GM21619 (cell line): ENCODE measurements at regions not wholly inside any gene's neighbourhood (a gene's known extent, or its start where the extent isn't known, plus 50 kb on each side); places are given as distances from the start of the nearest gene placed in this dataset.
"Not testable (repeated sequence)": the region's sequence is repeated elsewhere in the genome, so short reads cannot be mapped to it uniquely, and the experiment has no call there.

ENCODE experiments used
- ATAC-seq: cut with Tn5 transposase; IDR thresholded peaks from one replicate; pipeline ENCODE4 v1.9.1; 2021; ENCODE audit not compliant: unreplicated experiment

DNA sequence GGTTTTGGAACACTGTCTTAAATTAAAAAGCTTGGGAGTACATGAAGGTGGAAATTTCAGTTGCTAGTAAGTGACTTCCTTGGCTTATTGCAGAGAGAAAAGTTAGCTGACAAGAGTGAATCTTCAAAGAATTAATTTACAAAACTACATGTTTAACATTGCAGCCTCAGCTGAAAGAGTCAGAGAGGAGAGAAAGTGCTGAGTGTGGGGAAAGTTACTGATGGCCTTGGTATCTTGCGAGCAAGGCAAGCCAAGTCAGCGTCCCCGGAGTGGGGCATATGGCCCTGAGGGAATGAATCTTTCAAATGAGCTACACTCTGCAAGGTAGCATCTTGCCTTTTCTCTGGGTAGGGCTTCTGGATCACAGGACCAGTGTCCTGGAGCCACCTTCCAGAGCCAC, 131.3 kb downstream of the LPIN1 start:
- ATAC-seq, result no peak

DNA sequence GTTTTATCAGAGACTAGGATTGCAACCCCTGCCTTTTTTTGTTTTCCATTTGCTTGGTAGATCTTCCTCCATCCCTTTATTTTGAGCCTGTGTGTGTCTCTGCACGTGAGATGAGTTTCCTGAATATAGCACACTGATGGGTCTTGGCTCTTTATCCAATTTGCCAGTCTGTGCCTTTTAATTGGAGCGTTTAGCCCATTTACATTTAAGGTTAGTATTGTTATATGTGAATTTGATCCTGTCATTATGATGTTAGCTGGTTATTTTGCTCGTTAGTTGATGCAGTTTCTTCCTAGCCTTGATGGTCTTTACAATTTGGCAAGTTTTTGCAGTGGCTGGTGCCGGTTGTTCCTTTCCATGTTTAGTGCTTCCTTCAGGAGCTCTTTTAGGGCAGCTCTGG, 138.8 kb downstream of the LPIN1 start:
- ATAC-seq, result not testable (repeated sequence)

DNA sequence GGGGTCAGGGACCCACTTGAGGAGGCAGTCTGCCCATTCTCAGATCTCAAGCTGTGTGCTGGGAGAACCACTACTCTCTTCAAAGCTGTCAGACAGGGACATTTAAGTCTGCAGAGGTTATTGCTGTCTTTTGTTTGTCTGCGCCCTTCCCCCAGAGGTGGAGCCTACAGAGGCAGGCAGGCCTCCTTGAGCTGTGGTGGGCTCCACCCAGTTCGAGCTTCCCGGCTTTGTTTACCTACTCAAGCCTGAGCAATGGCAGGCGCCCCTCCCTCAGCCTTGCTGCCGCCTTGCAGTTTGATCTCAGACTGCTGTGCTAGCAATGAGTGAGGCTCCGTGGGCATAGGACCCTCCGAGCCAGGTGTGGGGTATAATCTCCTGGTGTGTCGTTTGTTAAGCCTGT, 140.5 kb downstream of the LPIN1 start:
- not testable (repeated sequence) for ATAC-seq

DNA sequence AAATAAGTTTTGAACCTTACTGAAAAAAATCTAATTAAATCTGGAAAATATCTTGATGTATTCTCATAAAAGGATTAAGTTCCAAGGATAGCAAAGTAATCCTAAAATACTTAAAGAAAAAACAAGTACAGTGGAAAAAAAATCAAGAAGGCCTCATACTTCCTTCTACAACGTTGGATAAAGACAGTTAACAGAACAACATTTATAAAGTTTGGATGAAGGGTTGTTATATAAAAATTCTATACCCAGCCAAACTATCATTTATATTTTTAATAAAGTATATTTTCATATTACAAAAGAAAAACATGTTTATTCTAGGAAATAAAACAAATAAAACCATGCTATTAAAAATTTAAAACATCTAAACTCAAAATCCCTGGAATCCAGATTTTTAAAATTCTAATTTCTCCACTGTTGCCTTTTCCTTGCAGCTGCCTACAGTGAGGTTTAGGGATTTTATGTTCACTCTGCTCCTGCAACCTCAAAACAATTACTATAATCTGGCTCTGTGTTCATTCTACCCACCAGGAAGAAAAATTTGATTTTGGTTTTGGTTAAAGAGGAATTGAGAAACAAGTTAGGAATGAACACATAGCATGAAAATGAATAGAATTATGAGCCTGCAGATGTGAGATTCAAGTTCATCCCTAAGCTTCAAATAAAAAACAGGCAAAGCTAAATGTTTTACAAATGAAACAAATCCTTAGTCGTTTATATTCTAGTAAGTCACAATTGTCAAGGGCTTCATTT, 142.8 kb downstream of the LPIN1 start:
- no peak for ATAC-seq

DNA sequence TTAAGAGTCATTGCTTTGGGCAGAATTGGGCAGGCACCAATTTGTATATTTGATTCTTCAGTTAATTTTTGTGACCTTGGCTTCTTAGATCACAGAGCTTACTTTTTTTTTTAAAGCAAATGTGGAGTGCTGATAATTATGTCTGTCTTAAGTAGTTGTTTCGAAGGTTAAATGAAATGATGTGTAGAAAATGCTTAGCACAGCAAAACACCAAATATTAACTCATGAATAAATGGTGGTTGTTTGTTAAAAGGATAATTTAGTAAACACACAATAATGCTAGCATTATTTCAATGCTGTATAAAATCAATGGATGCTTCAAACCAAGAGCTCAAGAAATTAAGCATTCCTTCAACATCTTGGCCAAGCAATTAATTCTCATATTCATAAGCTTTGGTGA, 143.4 kb downstream of the LPIN1 start:
- ATAC-seq, result no peak

DNA sequence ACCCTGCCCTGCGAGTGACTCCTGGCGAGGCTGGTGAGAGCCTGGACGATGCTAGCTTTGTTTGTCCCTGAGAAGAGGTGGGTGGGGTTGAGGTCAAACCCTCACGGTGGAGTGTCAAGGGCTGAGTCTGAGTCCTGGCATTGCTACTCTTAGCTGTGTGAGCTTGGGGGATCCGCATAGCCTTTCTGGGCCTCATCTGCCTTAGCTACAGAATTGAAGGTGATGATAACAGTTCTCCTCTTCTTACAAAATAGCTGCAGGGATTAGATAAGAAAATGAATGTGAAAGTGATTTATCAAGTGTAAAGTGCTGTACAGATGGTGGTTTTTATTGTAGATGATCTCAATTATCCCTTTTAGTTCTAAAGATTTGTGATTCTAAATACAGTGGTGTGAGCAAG, 144.6 kb downstream of the LPIN1 start:
- ATAC-seq, result no peak

DNA sequence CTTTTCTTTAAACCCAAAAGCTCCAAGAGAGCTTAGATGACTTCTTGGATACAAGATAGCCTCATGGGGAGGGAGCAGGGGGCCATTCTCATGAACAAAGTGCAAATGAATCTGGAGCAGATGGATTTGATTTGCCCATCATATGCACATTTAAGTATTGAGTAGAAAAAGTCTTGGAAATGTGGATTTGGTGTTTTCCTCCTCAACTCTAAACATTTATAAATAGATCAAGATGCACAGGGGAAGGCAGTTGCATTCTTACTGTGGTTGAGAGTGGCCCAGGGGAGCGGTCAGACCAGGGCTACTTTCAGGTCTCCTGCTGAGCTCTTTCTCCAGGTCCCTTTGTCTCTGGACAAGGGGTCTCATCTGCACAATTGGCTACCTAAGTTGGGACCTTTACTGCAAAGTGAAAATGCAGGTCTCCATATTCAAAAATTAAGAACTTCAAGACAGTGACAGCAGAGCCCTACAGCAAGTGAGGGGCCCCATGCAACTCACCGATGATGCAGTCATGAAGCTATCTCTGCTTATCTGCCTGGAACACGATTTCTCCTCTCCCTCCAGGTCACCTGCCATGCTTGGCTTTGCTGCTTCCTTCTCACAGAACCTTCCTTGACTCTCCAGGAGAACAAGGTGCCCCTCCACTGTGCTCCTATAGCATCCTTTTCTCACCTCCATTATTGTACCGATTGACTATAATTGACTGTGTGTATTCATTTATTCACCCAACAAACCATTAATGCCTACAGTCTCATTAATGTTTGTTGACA, 145.4 kb downstream of the LPIN1 start:
- no peak for ATAC-seq

DNA sequence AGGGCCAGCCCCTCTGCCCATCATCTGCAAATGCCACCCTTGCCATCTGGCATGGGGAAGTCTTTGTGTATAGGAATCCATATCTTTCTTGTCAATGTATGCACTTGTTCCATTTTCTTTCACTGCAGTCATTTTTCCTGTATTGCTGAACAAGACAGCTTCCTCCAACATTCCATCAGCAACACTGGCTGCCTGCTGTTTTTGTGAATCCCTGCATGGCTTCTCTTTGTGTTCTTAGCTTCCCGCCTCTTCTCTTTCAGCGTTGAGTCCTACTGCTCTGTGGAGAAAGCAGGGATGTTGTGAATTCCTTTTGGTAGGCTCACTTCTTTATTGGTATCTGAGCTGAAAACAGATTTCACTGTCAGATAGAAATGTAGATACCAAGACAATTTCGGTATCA, 150.0 kb downstream of the LPIN1 start:
- no peak for ATAC-seq

DNA sequence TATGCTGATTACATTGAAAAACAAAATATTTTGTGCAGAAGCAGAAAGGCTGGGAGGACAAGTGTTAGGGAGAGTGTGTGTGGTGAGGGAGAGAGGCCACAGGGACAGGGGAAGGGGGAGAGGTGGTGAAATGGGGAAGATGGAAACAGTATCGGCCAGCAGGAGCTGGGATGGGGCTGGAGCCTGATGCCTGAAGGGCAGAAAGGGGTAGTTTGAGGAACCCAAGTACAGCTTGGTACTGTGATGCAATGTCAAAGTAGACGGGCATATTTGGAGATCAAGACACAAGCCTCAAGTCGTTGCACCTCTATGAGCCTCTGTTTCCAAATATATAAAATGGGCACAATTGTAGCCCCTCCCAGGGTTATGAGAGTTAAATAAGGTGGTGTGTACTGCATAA, 152.1 kb downstream of the LPIN1 start:
- no peak for ATAC-seq

DNA sequence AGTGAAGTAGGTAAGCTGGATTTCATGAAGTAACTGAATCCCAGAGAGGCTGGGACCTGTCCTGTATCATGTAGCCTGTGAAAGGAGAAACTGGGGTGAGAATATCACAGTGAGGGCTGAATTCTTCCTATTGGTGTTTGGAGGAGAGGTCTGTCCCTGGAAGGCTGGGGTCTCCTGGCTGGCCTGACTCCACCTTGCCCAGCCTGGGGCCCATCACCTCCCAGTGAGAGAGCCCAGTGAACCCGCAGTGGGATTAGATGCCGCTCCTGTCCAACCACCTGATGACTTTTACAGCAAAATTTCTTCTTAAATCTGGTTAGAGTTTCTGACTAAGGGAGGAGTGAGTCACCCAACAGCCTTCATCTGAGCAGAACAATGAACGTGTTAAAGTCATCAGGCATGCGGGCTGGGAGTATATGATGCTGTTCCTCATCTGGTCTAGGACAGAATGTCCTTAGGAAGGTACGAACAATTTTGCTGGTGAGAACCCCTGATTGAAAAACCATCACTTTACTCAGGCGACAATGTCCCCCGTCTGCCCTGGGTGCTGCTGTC, 152.9 kb downstream of the LPIN1 start:
- no peak for ATAC-seq

DNA sequence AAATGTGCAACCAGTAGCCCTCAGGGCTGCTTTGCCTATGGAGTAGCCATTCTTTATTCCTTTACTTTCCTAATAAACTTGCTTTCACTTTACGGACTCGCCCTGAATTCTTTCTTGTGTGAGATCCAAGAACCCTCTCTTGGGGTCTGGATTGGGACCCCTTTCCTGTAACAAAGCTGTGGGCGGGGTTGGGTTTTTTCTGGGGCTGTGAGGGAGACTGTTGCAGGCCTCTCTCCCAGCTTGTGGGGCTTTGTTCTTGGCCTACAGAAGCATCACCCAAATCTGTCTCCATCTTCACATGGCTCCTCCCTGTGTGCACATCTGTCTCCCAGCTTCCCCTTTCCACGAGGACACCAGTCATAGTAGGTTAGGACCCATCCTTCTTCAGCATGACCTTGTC, 154.5 kb downstream of the LPIN1 start:
- ATAC-seq, result not testable (repeated sequence)

DNA sequence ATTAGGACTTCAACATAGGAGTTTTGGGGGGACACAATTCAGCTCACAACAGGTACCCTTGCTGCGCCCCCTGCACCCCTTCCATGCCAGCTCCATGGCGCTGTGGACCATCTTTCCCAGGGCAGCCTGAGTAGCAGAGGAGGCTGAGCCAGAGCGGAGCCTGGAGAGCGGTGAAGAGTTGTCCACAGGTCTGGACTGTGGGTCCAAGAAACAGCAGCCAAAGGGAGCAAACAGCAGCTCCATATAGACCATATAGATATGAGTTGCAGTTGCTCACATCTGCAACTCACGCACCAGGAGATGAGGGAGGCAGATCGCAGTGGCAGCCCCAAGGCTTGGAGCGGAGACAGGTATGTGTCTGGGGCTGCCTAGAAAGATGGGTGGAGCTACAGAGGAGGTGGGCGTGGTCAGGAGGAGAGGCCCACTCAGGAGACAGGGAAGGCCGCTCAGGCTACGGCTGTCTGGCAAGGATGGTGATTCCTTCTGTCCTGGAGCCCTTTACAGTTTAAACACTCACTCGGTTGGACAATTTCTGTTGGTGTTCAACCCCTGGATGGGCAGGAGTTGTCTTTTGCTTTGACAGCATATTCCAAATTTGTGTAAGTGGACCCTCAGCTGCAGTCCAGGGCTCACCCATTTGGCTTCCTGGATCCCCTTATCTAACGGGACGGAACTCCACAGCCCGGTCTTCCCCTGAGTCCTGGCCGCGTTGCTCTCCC, 155.1 kb downstream of the LPIN1 start:
- no peak for ATAC-seq

DNA sequence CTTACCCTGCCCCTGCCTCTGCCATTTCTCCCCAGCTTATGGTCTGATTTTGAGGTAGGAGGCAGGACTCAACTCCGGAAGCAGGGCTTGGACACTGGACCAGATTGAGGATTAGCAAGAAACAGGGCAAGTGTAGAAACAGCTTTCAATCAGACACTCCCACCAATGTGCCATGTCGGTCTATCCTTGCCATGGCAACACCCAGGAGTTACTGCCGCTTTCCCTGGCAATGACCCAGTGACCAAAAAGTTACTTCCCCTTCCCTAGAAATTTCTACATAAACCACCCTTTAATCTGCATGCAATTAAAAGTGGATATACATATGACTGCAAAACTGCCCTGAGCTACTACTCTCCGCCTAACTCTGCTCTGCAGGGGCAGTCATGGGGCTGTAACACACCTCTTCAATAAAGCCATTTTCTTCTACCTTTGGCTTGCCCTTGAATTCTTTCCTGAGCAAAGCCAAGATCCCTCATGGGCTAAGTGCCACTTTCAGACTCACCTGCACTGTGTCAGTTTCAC, 156.7 kb downstream of the LPIN1 start:
- ATAC-seq, result no peak

DNA sequence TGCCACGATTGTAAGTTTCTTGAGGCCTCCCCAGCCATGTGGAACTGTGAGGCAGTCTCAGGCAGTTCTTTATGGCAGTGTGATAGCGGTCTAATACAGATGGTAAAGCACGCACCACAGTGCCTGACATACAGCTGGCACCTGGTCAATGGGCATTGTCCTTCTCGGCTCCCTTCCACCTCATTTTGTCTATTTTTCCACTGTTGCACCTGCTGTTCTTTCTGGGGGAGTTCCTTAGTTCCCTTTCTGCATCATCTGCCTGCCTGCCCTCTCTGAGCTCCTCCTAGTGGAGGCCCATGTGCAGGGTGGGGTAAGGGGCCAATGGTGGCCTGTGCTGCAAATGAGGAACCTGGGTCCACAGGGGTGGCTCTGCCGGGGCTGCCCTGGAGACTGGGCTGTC, 157.6 kb downstream of the LPIN1 start:
- peak; percentile 60 for ATAC-seq

DNA sequence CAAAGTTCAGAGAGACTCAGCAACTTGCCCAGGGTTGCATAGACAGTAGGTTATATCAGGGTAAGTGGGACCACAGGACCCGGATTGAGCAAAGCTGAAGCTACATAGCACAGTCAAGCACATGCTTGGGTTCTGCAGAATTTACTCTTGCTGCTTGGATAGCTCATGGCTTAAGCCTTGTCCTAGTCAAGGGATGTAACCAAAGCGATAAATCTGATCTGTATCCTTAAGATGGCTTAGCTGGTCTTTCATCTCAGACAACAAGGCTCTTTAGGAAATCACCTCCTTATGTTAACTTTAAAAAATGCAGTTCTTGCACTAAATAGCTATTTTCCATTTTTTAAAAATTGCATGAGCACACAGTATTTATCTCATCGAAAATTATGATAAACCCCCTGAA, 158.5 kb downstream of the LPIN1 start:
- ATAC-seq, result no peak

DNA sequence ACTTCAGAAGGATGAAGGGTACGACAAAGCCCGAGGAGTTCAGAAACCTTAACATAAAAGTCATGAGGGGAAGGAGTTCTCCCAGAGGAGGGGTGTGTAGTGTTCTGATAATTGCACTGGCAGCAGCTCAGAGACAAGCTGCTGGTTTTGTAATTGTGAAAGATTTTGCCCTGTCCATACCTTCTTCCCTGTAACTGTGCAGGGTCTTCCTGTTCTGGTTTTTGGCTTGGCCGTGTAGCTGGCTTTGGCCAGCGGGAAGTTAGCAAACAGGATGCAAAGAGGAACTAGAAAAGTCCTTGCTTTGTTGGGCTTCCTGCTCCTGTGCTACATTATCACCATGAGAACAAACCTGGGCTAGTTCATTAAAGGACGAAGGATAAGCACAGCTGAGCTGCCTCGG, 160.8 kb downstream of the LPIN1 start:
- no peak for ATAC-seq

DNA sequence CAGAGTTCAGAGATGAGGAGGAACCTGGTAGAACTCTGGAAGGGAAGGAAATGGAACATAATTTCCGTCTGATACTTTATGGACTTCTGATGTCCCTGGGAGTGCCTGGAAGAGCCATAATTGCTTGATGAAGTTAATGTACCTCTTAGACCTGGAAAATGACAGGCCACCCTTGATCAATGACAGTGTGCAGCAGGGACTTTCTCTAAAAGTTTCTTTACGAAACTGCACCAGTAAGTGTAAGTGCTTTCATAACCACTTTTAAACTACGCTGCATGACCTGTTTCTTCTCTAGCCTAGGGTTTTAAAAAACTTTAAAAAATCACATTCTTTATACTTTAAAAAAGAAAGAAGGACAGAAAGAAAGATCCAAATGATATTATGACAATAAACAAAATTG, 164.5 kb downstream of the LPIN1 start:
- no peak for ATAC-seq

DNA sequence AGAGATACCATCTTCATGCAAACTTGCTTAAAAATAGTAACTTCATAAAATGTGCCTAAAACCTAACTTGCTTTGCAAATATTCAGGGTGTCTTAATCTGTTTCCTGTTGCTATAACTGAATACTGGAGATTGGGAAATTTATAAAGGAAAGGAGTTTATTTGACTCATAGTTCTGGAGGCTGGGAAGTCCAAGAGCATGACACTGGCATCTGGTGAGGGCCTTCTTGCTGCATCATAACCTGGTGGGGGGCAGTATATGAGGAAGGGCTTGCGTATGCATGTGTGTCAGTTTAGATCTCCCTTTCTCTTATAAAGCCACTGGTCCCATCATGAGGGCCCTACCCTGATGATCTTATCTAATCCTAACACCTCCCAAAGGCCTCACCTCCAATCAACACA, 166.5 kb downstream of the LPIN1 start:
- no peak for ATAC-seq

DNA sequence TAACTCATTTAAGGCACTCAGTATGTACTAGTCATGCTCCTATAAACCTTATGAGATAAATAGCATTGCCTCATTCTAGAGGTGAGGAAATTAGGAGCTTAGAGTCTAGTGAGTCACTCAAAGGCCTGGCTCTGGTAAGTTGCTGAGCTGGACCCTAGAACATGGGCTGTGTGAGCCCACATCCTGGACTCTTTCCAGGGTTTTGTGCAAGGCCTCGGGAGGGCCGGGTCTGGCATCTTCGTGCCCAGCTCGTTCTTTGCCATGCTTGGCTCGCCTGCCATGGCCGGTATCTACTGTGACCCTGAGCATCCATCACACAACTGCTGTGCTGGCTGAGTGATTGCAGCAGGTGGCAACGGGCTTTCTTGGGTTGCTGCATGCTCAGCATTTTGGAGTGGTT, 168.0 kb downstream of the LPIN1 start:
- no peak for ATAC-seq

DNA sequence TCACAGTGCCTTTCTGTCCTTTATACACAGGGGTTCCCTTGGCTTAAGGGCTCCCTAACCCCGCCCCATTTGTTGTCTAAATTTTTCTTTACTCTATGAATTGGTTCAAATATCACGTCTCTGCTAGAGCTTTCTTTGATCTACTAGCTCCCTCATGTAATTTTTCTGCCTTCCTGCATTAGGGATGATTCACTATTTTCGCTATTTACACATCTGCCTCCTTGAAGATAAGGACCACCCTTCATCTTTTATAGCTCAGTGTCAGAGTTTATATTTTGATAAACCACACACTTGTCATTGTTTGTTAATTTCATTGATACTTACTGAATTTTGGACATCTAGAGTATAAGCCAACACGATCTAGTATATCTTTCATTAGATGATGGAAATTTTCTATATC, 169.2 kb downstream of the LPIN1 start:
- ATAC-seq, result no peak

DNA sequence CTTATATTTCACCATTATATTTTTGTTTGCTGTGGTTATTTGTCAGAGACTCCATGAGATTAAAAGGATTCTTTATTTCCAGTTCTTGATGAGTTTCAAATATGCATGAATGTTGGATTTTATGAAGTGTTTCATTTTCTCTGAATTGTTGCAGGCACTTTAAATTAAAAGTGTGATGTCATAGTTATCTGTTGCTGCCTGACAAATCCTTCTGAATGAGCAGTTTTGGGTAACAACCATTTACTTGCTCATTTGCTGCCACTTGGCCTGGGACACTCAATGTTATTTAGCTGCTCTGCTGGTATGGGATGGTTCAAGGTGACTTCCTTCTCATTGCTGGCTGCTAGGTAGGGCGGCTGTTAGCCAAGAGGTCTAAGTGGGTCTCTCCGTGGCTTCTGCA, 173.5 kb downstream of the LPIN1 start:
- no peak for ATAC-seq
